Non-pigmented ciliary epithelial cell (primary cell): ENCODE measurements at regions not wholly inside any gene's neighbourhood (a gene's known extent, or its start where the extent isn't known, plus 50 kb on each side); places are given as distances from the start of the nearest gene placed in this dataset.

Experiments used
- DNase-seq: peaks from one replicate; pipeline ENCODE4 v3.0.0-alpha.2; 2010; ENCODE audit warnings: low read depth

GRCh38 chr15:35727627-35728026, 181.7 kb upstream of the DPH6 start:
- no peak for DNase-seq

GRCh38 chr15:35728219-35728940, 182.4 kb upstream of the DPH6 start:
- DNase-seq, result no peak

- DNase-seq, result no peak
These were observed 190.2 kb upstream of the DPH6 start for GRCh38 chr15:35736150-35736549.

GRCh38 chr15:35737441-35737840, 191.5 kb upstream of the DPH6 start:
- no peak for DNase-seq

- DNase-seq, result peak; percentile 77
These were observed 192.4 kb upstream of the DPH6 start for GRCh38 chr15:35738370-35738769.

- no peak for DNase-seq
These were observed 194.8 kb upstream of the DPH6 start for GRCh38 chr15:35740761-35741160.

GRCh38 chr15:35741395-35741794, 195.4 kb upstream of the DPH6 start:
- DNase-seq, result no peak

GRCh38 chr15:35741881-35742280, 195.9 kb upstream of the DPH6 start:
- DNase-seq, result no peak

- no peak for DNase-seq
These were observed 197.4 kb upstream of the DPH6 start for GRCh38 chr15:35743321-35743720.

GRCh38 chr15:35746121-35746520, 200.2 kb upstream of the DPH6 start:
- peak; percentile 64 for DNase-seq

GRCh38 chr15:35748105-35748504, 202.1 kb upstream of the DPH6 start:
- DNase-seq, result no peak

GRCh38 chr15:35750051-35750450, 204.1 kb upstream of the DPH6 start:
- DNase-seq, result no peak

GRCh38 chr15:35751413-35752133, 205.6 kb upstream of the DPH6 start:
- DNase-seq, result peak; percentile 56

GRCh38 chr15:35752134-35752466, 206.1 kb upstream of the DPH6 start:
- DNase-seq, result no peak

GRCh38 chr15:35753486-35753885, 207.5 kb upstream of the DPH6 start:
- no peak for DNase-seq

- no peak for DNase-seq
These were observed 209.4 kb upstream of the DPH6 start for GRCh38 chr15:35755237-35755802.

- DNase-seq, result no peak
These were observed 210.7 kb upstream of the DPH6 start for GRCh38 chr15:35756623-35757022.

GRCh38 chr15:35757361-35757760, 211.4 kb upstream of the DPH6 start:
- no peak for DNase-seq

- no peak for DNase-seq
These were observed 211.8 kb upstream of the DPH6 start for GRCh38 chr15:35757765-35758164.

- DNase-seq, result no peak
These were observed 218.9 kb upstream of the DPH6 start for GRCh38 chr15:35764661-35765519.

GRCh38 chr15:35768949-35769348, 223.0 kb upstream of the DPH6 start:
- no peak for DNase-seq

GRCh38 chr15:35769656-35770055, 223.7 kb upstream of the DPH6 start:
- DNase-seq, result no peak
